OCI-LY7 (cell line): ENCODE measurements at regions not wholly inside any gene's neighbourhood (a gene's known extent, or its start where the extent isn't known, plus 50 kb on each side); places are given as distances from the start of the nearest gene placed in this dataset.

Source experiments
- BruUV-seq: library from RNA; stranded (reverse); fragments of 400-500 nt; replicated peaks from 2 replicates; lab custom pipeline; 2021; lab: Mats Ljungman, UMichigan
- CTCF ChIA-PET: fragments of 300-600 bp; sonication (Branson Sonifier 250); formaldehyde crosslinking; loops from one replicate; lab custom pipeline; 2022; ENCODE audit warnings: antibody characterized with exemption; ENCODE audit not compliant: unreplicated experiment; lab: Charles Lee
- POLR2A ChIA-PET: fragments of 300-600 bp; sonication (Branson Sonifier 250); formaldehyde crosslinking; loops from one replicate; lab custom pipeline; 2022; ENCODE audit warnings: antibody characterized with exemption; lab: Charles Lee
- DNase-seq: peaks from one replicate; pipeline ENCODE4 v3.0.0-alpha.2; 2015; ENCODE audit warnings: low spot score
- H2AFZ ChIP-seq: fragments of 200-600 bp; sonication (generic), shearing (Covaris generic); 2 replicates; pipeline ENCODE4 v1.6.1; 2014; ENCODE audit warnings: mild to moderate bottlenecking, antibody characterized with exemption, low read length, moderate library complexity
- H3K27ac ChIP-seq: fragments of 200-600 bp; sonication (generic); 2 replicates; pipeline ENCODE4 v1.5.1; 2014; ENCODE audit warnings: mixed run types, low read depth, mild to moderate bottlenecking, moderate library complexity, low read length, inconsistent platforms; ENCODE audit not compliant: poor library complexity, severe bottlenecking
- H3K36me3 ChIP-seq: fragments of 200-600 bp; sonication (generic); 2 replicates; pipeline ENCODE4 v1.6.1; 2014; ENCODE audit warnings: mild to moderate bottlenecking, antibody characterized with exemption, low read length, moderate library complexity, mixed read lengths; ENCODE audit not compliant: insufficient read depth
- H3K4me1 ChIP-seq: fragments of 200-600 bp; sonication (generic); 2 replicates; pipeline ENCODE4 v1.5.1; 2014; ENCODE audit warnings: mild to moderate bottlenecking, low read length; ENCODE audit not compliant: insufficient read depth, poor library complexity, severe bottlenecking
- H3K4me2 ChIP-seq: fragments of 200-600 bp; sonication (generic); 2 replicates; pipeline ENCODE4 v1.6.1; 2014; ENCODE audit warnings: mild to moderate bottlenecking, low read length
- H3K4me3 ChIP-seq: fragments of 200-600 bp; sonication (generic); 2 replicates; pipeline ENCODE4 v1.5.1; 2014; ENCODE audit warnings: mild to moderate bottlenecking, low read depth, low read length; ENCODE audit not compliant: poor library complexity, severe bottlenecking
- H3K79me2 ChIP-seq: fragments of 200-600 bp; sonication (generic); 2 replicates; pipeline ENCODE4 v1.6.1; 2016; ENCODE audit warnings: low read depth, mild to moderate bottlenecking, low read length, moderate library complexity, mixed read lengths; ENCODE audit not compliant: insufficient read depth
- H3K9me2 ChIP-seq: fragments of 200-600 bp; sonication (generic); 2 replicates; pipeline ENCODE4 v1.6.1; 2016; ENCODE audit warnings: mild to moderate bottlenecking, low read length, mixed read lengths; ENCODE audit not compliant: insufficient read depth
- H3K9me3 ChIP-seq: fragments of 200-600 bp; sonication (generic); 2 replicates; pipeline ENCODE4 v1.6.1; 2014; ENCODE audit warnings: mild to moderate bottlenecking, mixed run types, low read length, mixed read lengths
- H4K20me1 ChIP-seq: fragments of 200-600 bp; sonication (generic); 2 replicates; pipeline ENCODE4 v1.6.1; 2014; ENCODE audit warnings: mild to moderate bottlenecking, antibody characterized with exemption, low read length, moderate library complexity, mixed read lengths; ENCODE audit not compliant: insufficient read depth
- CTCF ChIP-seq: fragments of 200-600 bp; sonication (generic); conservative IDR thresholded peaks from 2 replicates; pipeline ENCODE4 v1.5.1; 2014; ENCODE audit warnings: mild to moderate bottlenecking, antibody characterized with exemption, low read length, moderate library complexity, mixed read lengths
- EZH2phosphoT487 ChIP-seq: fragments of 200-600 bp; sonication (generic); IDR thresholded peaks from 2 replicates; pipeline ENCODE4 v1.6.1; 2018; ENCODE audit warnings: low read depth, borderline replicate concordance, mild to moderate bottlenecking, mixed run types, antibody characterized with exemption, low read length, moderate library complexity, mixed read lengths
- intact Hi-C: fragments of 100-400 bp; cut with micrococcal nuclease; formaldehyde crosslinking; loops from one replicate; pipeline ENCODE4 v1.10.0; 2022; ENCODE audit not compliant: unreplicated experiment

- Histone ChIP-seq H3K9me3 (no peaks in the 10 kb centered on the region), H3K4me2 (no peak overlapping the region), H3K36me3 (no peaks in the 10 kb centered on the region), H3K9me2 (no peaks in the 10 kb centered on the region), H4K20me1 (no peaks in the 10 kb centered on the region), H3K79me2 (no peaks in the 10 kb centered on the region), H3K27ac (no peak overlapping the region), H3K4me3 (no peak overlapping the region), H3K4me1 (no peaks in the 10 kb centered on the region), H2AFZ (no peak overlapping the region)
- ChIA-PET CTCF (no interaction called here), POLR2A (no interaction called here)
- no peak for DNase-seq
- TF ChIP-seq CTCF (no peak), EZH2phosphoT487 (no peak)
- no TSS peak for BruUV-seq
- intact Hi-C loops, result no loop called here
These were observed 295.0 kb upstream of the ATP10A start for GRCh38 chr15:26158176-26158575.

- Histone ChIP-seq H3K4me3 (no peak overlapping the region), H3K9me2 (no peaks in the 10 kb centered on the region), H3K4me1 (no peaks in the 10 kb centered on the region), H3K79me2 (no peaks in the 10 kb centered on the region), H3K4me2 (no peak overlapping the region), H3K9me3 (no peaks in the 10 kb centered on the region), H3K27ac (no peak overlapping the region), H3K36me3 (no peaks in the 10 kb centered on the region), H2AFZ (no peak overlapping the region), H4K20me1 (no peaks in the 10 kb centered on the region)
- no peak for DNase-seq
- BruUV-seq, result no TSS peak
- ChIA-PET POLR2A (interaction anchor here (0.7 kb wide), 1 partner anchor 205 kb away, joined by 3 read pairs; no protein-coding TSS in a partner anchor), CTCF (no interaction called here)
- intact Hi-C loops, result no loop called here
- TF ChIP-seq CTCF, result no peak
- no peak for TF ChIP-seq EZH2phosphoT487
These were observed 294.0 kb upstream of the ATP10A start for GRCh38 chr15:26157081-26157480.

- Histone ChIP-seq H3K9me3 (no peaks in the 10 kb centered on the region), H2AFZ (no peak overlapping the region), H3K27ac (no peak overlapping the region), H3K9me2 (no peaks in the 10 kb centered on the region), H3K79me2 (no peaks in the 10 kb centered on the region), H4K20me1 (no peaks in the 10 kb centered on the region), H3K4me2 (no peak overlapping the region), H3K4me1 (no peaks in the 10 kb centered on the region), H3K36me3 (no peaks in the 10 kb centered on the region), H3K4me3 (no peak overlapping the region)
- TF ChIP-seq CTCF (no peak), EZH2phosphoT487 (no peak)
- CTCF ChIA-PET, result no interaction called here
- DNase-seq, result no peak
- BruUV-seq, result no TSS peak
- POLR2A ChIA-PET, result no interaction called here
- intact Hi-C loops, result no loop called here
These were observed 292.9 kb upstream of the ATP10A start for GRCh38 chr15:26156051-26156450.
